Astrocyte of the hippocampus (primary cell): ENCODE measurements at regions not wholly inside any gene's neighbourhood (a gene's known extent, or its start where the extent isn't known, plus 50 kb on each side); places are given as distances from the start of the nearest gene placed in this dataset.
"Not testable (repeated sequence)": the region's sequence is repeated elsewhere in the genome, so short reads cannot be mapped to it uniquely, and the experiment has no call there.

Experiments used
- DNase-seq: peaks from one replicate; pipeline ENCODE4 v3.0.0; 2011; ENCODE audit warnings: low read depth, low spot score

DNA sequence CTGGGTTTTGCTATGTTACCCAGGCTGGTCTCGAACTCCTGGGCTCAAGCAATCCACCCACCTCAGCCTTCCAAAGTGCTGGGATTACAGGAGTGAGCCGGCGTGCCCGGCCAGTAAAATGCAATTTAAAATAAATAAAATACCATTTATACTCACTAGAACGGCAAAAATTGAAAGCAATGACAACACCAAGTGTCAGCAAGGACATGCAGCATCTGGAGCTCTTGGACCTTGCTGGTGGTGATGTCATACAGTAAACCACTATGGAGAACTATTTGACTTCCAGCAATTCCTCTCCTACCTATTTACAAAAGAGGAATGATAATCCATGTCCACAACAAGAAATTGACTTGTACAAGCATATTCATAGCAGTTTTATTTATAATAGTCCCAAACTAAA lies 105.7 kb upstream of the PHACTR1 start:
- no peak for DNase-seq

DNA sequence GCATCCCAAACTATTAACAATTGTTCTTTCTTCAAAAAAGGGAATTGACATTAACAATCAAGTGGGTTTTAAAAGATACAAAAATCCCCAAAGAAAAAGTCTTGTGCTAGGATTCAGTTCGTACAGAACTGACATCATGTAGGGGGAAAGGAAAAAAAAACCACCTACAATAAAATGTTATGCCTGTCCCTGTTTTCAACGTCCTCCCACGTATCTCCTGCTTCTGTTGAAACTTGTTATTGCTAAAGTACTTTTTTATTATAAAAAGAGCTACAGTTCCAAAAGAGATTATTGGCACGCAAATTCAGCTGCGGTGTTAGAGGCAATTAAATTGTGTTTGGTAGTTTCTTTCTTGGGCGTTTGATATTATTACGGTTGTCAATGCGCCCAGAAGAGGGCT lies 102.8 kb upstream of the PHACTR1 start:
- no peak for DNase-seq

DNA sequence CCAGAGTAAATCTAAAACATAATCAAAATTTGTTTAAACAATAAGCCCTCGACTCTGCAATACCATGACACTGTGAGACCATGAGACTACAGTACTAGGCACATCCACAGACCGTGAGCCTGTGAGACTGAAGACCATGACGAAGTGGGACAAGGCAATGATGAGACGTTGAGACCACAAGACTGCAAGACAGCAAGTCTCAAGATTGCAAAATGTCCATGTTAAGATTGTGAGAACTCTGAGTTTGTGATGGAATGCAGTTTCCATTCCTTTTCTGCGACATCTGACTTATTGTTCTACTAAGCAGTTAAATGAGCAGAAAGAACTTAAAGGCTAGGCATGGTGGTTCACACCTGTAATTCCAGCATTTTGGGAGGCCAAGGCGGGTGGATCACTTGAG lies 102.1 kb upstream of the PHACTR1 start:
- DNase-seq, result no peak

DNA sequence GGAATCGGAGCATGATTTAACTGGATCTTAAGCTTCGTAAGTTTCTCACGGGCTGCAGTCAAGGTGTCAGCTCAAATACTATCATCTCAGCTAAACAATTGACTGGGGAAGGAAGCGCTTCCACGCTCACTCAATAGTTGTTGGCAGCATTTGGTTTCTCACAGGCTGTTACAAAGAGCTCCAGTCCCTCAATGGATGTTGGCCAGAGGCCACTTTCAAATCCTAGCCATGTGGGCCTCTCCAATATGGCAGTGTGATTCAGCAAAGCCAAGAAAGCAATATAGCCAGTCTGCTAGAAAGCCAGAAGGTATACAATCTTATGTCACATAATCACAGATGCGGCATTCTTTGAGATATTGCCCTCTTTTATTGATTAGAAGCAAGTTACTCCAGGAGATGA lies 98.3 kb upstream of the PHACTR1 start:
- DNase-seq, result no peak

DNA sequence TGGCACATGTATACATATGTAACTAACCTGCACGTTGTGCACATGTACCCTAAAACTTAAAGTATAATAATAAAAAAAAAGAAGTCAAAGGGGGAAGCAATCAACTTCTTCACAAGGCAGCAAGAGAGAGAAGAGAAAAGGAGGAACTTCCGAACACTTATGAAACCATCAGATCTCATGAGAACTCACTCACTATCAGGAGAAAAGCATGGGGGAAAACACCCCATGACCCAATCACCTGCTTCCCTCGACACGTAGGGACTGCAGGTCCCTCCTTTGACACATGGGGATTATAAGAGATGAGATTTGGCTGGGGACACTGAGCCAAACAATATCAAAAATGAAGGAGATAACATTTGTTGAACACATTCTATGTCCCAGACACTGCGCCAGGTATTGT lies 94.8 kb upstream of the PHACTR1 start:
- DNase-seq, result no peak

DNA sequence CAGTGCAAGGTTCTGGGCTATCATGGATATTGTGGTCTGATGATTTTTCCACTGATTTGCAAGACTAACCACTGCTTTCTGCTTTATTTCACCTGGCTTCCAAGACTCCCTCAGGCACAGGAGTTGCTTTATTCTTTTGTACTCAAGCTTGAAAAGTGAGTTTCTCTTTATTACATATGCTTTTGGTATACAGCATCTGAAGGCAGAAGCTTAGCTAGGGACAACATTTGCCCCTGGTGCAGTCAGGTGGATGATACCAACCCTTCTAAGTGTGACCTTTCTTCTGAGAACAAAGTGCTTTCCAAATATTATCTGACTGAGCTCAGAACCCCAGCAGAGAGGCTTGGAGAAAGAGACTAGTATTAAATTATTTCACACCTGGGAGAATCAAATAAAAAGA lies 94.0 kb upstream of the PHACTR1 start:
- DNase-seq, result no peak

DNA sequence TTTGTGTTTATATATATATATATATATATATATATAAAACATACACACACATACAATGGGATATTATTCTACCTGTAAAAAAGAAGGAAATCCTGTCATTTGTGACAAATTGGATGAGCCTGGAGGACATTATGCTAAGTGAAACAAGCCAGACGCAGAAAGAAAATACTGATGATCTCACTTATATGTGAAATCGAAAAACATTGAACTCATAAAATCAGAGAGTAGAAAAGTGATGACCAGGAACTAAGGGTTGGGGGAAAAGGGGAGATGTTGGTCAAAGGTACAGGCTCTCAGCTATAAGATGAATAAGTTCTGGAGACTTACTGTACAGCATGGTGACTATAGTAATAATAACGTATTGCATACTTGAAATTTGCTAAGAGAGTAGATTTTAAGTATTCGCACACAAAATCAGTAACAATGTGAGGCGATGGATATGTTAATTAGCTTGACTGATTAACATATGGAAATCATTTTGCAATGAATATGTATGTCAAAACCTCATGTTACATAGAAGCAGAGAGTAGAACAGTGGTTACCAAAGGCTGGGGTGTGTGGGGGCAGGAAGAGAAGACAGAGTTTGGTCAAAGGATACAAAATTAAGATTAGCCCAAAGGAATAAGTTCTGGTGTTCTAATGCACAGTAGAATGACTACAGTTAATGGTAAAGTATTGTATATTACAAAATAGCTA lies 92.3 kb upstream of the PHACTR1 start:
- no peak for DNase-seq

DNA sequence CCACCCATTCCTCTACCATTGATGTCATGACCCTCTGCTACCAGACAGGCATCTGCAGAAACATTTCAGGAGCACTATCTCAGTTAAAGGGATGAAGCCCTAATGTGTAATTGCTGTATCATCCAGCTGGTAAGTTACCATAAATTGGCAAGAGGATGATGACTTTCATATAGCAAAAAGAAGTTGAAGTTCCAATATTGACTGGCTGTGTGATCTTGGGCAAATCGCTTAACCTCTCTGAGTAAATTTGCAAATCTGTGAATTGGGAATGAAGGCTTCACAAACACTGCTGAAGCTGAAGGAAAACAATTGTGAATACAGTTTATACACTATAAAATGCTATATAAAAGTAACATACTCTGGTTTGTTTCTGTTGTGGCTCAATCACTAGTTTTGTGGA lies 89.5 kb upstream of the PHACTR1 start:
- no peak for DNase-seq

DNA sequence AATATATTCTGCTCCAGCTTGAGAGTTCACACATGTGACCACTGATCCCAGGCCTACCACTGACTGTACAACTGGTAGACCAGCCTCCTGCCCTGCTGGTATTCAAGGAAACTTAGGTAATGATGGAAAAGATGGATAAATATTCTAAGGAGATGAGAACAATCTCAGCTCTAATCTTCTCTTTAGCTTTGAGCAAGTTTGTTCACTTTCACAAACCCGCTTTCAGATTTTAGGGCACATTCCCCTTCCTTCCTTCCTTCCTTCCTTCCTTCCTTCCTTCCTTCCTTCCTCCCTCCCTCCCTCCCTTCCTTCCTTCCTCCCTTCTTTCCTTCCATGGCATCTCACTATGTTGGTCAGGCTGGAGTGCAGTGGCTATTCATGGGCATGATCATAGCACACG lies 88.2 kb upstream of the PHACTR1 start:
- no peak for DNase-seq

DNA sequence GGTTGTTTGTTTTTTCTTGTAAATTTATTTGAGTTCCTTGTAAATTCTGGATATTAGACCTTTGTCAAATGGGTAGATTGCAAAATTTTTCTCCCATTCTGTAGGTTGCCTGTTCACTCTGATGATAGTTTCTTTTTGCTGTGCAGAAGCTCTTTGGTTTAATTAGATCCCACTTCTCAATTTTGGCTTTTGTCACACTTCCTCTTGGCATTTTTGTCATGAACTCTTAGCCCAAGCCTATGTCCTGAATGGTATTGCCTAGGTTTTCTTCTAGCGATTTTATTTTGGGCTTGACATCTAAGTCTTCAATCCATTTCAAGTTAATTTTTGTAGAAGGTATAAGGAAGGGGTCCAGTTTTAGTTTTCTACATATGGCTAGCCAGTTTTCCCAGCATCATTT lies 82.8 kb upstream of the PHACTR1 start:
- DNase-seq, result not testable (repeated sequence)

DNA sequence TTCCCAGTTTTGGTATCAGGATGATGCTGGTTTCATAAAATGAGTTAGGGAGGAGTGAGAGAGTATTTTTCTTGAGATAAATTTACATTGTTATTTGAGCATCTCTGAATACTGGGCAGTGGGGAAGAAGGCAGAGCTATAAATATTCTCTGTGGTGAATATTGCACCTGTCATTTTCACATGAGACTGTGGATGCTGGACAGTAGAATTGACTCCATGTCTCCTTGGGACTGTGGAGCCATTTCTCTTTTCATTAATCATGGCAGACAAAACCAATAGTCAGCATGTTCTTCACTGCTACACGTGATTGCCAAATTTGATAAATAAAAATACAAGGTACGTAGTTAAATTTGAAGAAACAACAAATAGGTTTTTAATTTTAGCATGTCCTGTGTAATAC lies 81.2 kb upstream of the PHACTR1 start:
- DNase-seq, result no peak

DNA sequence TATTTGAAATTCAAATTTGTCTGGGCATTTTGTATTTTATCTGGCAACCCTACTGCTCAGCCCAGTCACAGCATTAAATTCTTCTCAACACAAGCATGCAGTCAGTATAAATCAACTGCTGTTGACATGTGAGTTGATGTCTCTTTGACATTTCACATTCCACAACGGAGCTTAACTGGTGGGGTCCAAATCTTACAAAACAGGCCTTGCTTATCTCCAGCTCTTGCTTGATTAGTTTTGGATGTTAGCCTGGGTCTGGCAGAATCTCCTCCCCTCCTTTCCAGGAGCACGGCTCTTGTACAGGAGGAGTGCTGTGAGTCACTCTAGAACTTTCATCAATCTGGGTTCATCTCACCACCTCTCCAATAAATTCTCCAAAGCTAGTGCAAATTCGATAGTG lies 80.8 kb upstream of the PHACTR1 start:
- peak; percentile 79 for DNase-seq

DNA sequence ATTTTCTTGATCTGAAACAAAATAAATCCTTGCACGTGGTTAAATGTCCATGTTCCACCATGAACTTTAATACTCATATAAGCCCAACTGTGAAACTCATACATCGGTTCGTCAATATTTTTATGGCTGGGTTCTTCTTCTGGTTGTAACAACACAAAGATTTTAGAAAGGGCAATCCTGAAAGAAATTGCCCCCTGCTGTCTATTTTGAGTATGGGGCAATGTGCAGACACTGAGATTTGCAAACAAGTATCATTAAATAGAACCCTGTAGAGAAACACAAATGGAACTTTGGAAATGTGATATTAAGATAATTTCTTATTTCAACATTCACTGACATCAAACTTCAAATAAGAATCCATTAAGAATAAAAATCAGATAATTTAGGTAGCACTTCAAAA lies 80.2 kb upstream of the PHACTR1 start:
- DNase-seq, result no peak

DNA sequence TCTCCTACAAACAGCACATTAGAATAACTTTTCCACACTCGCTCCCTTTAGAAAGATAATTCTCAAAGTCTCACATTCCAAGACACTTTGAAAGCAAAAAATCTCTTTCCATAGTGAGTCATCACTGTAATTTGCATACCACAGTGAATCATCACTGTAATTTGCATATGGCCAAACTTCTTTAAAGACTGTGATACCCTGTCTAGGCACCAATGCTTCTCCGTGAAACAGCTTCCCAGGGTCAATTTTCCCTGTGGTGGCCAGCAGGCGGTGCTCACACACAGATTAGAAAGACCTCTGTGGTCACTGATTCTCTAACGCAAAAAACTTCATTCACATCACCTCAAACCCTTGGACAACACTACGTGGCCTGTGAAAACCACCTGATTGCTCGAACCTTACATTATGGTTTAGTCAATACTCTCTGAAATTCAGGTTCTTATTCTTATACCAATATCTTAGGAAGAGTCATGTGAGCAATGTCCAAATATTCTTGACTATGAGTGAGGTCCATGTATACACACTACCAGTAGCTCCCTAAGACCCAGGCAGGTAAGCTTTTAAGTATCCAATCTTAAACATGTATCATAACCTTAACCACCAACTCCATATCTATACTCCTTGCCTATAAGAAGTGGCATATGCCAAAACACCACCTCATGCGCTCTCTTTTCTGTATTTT lies 78.5 kb upstream of the PHACTR1 start:
- DNase-seq, result peak; percentile 90

DNA sequence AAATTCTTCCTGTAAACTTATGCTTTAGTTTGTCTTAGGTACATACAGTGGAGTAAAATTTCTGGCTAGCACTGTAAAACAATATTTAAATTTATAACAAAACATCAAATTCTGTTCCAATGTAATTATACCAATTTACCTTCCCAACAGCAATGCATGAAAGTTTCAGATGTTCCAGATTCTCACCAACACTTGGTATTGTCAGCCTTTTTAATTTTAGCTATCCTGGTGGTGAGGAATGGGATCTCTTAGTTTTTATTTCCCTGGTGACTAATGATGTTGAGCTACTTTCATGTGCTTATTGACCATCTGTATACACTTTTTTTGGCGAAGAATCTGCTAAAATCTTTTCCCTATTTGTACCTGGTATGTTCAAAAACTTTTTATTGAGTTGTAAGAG lies 76.1 kb upstream of the PHACTR1 start:
- DNase-seq, result no peak

DNA sequence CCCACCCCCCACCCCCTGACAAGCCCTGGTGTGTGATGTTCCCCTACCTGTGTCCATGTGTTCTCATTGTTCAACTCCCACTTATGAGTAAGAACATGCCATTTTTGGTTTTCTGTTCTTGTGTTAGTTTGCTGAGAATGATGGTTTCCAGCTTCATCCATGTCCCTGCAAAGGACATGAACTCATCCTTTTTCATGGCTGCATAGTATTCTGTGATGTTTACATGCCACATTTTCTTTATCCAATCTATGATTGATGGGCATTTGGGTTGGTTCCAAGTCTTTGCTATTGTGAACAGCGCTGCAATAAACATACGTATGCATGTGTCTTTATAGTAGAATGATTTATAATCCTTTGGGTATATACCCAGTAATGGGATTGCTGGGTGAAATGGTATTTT lies 74.8 kb upstream of the PHACTR1 start:
- not testable (repeated sequence) for DNase-seq

DNA sequence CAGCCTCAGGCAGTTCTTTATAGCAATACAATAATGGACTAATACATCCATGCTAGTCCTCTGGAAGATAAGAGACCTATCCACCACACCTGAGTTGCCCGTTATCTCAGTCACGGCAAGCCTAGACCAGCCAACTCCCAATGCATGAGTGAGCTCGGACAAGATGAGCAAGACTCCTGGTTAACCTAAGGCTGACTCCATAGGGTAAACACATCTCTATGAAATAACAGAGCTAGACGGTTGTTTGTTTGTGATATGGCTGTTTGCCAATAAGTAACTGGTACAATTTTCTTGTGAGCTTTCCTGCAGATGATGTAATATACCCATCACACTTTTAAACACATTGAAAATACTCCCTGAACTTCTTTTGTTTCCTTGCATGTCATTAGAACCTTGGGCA lies 70.6 kb upstream of the PHACTR1 start:
- no peak for DNase-seq

DNA sequence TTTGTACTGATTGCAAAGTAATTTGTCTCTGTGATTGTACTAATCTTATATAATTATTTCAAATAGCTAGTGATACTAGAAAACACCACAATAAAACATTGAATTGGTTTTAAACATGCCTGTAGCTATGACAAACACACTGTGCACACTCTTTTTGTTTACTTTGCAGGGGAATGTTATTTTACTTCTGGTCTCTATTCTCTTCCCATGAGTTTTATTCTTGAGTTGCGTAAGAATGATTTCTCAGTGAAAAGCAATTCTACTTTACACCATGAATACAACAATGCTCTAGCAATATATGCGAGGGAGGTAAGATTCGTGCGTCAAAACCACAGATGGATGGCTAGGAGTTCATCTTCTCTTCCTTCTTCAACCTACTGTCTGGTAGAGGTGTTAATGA lies 68.4 kb upstream of the PHACTR1 start:
- no peak for DNase-seq

DNA sequence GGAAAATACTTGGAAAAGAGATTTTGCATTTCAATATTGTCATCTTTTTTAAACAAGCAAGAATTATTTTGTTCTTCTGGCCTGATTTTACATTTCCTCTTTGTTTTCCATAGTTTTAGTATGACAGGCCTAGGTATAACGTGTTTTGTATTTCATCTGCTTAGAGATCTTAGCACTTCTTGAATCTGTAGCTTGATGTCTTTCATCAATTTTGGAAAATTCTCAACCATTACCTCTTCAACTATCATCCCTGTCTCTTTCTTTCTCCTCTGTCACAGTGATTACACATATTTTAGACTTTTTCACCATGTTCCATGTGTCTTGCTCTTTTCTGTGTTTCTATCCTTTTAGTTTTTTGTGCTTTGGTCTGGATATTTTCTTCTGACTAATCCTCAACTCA lies 67.2 kb upstream of the PHACTR1 start:
- no peak for DNase-seq

DNA sequence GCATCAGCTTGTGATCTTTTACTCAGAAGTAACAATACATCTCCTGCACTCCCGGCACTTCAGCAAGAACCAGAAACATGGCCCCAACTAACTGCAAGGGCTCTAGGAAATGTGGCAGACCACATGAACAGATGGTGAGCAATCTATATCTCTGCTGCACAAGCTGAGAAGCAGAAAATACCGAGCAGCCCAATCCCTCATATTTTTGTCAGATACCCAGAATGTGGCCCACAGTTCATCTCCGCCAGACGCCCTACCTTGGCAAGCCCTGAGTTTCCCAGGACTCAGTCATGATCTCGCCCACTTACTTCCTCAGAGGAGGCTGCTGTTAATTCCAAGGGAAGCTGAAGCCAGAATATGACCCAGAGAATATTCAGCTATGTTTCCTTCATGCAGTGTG lies 63.1 kb upstream of the PHACTR1 start:
- no peak for DNase-seq

DNA sequence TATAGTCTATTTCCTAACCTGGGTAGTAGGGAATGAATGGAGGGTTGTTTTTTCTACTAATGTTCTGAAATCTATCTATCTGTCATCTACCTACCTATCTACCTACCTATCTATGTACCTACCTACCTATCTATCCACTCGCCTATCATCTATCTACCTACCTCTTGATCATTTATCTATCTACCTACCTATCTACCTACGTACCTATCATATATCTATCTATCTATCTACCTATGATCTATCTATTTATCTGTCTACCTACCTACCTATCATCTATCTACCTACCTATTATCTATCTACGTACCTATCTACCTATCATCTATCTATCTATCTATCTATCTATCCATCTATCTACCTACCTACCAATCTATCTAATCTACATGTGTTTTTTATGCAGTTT lies 62.5 kb upstream of the PHACTR1 start:
- no peak for DNase-seq

DNA sequence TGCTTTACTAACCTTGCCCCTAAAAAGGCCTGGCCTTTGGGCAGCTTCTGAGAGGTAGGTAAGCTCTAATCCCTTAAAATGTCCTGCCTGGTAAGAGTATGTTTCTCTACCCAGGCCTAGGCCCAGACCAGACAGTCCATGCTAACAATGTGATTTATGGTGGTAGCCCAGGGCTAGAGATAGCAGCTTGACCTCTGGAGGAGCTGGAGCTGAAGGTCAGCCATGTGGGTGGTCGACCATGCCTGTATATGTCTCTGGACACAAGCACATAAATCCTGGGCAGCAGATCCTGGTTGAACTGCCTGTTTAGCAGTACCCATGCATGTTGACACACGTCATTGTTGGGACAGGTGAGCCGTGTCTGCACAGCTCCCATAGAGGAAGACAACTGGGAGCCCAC lies 62.1 kb upstream of the PHACTR1 start:
- DNase-seq, result no peak

DNA sequence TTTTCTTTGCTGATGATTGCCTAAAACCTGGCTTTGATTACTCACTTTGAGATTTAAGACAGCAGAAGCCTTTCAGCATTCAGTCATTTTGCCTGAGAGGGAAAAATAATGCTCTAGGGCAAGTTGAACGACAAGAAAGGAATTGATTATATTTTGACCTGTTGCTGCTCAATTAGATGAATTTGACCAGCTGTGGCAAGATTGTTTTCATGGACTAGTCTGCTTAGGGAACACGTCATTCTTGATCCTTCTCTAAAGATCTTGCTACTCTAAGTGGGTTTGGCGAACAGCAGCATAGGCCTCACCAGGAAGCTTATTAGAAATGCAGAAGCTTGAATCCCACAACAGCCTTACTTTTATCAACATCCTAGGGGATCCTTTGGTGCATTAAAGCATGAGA lies 59.7 kb upstream of the PHACTR1 start:
- peak; percentile 34 for DNase-seq

DNA sequence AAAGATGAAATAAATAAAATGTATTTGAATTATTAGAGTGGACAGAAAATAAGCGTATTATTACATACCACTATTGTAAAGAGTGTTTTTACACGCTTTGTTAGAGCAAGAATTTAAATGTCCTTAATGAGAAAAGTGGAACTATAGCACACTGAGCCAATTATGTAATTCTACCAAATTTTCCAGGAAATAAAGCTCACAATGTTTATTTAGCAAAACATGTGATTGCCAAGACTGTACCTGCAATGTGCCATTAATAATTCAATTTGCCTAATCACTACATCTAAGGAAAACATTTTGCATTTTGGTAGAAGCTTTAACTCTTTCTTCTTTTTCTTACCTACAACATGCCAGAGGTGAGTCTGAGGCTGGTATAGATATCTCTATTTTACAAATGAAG lies 58.7 kb upstream of the PHACTR1 start:
- DNase-seq, result no peak
